ENCODE measurements at regions not wholly inside any gene's neighbourhood (a gene's known extent, or its start where the extent isn't known, plus 50 kb on each side); places are given as distances from the start of the nearest gene placed in this dataset.

- DNase-seq (ENCODE audit: low spot score), result no peak
Measured at GRCh38 chr9:7298123-7298522, 501.5 kb downstream of the DMAC1 start.

- no peak for DNase-seq (ENCODE audit: low spot score)
Measured at GRCh38 chr9:7297521-7297920, 502.1 kb downstream of the DMAC1 start.

GRCh38 chr9:7293091-7293490 lies 506.5 kb downstream of the DMAC1 start:
- DNase-seq (ENCODE audit: low spot score), result no peak

DNA sequence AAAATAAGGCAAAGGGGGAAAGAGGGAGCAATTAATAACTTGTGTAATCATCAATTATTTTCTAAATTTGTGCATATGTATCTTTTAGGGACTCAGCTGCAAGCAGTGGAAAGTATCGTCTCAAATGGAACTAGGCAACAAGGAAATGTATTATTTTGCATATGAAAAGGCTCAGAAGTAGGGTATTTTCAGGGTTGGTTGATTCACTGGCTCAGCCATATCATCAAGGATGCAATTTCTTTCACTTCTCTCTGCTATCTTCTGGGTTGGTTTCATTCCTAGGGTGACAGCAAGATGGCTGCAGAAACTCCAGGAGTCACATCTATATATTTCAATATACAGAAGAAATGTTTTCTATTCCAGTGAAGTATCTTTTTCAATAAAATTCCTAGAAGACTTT lies 509.8 kb downstream of the DMAC1 start:
- DNase-seq (ENCODE audit: low spot score), result no peak

GRCh38 chr9:7287986-7288385 lies 511.6 kb downstream of the DMAC1 start:
- no peak for DNase-seq (ENCODE audit: low spot score)

DNA sequence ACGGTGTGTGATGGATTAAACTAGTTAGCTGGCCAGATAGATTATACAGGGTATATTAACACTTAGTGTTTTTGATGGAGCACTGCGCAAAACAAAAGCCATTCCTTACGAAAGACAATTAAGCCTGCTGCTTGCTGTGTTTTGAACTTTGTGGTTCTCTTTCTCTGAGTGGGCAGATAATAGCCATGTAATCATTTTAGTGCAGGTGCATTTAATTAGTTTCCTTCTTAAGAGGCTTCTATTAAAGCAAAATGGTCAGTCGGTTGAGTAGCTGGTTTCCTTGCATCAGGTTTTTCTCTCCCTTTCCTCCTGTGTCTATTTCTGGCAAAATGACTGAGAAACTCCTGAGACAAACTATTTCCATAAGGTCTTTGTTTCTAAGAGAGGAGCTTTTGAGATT lies 512.5 kb downstream of the DMAC1 start:
- no peak for DNase-seq (ENCODE audit: low spot score)

GRCh38 chr9:7286101-7286500 lies 513.5 kb downstream of the DMAC1 start:
- no peak for DNase-seq (ENCODE audit: low spot score)

- no peak for DNase-seq (ENCODE audit: low spot score)
Measured at GRCh38 chr9:7285199-7285598, 514.4 kb downstream of the DMAC1 start.

DNA sequence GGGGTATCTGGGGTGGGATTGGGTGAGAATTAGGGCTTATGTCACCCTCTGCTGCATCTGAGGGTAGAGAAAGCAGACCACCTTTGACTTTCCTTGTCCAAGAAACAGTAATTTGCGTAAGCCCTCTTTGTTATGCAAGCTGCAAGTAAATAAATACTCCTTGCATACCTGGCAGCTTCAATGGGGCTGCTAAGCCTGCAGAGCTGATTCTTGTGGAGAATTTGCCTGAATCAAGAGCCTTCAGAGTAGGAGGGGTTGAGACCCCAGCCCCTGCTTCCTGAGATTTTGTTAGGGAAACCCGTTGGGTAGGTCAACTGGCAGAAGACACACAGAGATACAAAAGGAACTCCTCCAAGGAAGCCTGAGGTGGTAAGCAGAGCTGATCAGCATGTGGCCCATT lies 515.1 kb downstream of the DMAC1 start:
- no peak for DNase-seq (ENCODE audit: low spot score)

- DNase-seq (ENCODE audit: low spot score), result no peak
Measured at GRCh38 chr9:7284117-7284516, 515.5 kb downstream of the DMAC1 start.

DNA sequence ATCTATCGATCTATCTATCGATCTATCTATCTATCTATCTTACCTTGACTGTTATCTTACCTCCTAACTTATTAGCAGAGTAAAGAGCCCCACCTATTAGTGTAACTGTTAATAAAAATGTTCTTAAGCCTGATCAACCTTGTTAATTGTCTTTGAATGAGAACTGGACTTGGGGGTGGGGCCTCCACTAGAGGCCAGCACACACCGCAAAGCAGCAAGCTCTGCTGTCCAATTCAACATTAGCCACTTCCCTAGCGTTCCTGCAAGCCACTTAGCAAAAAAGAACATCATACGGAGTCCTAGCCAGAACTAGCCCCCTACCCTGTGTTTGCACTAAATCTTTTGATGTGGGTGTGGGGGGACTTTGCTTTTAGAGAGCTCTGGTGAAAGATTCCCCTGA lies 515.8 kb downstream of the KDM4C start:
- DNase-seq (ENCODE audit: low spot score), result no peak

DNA sequence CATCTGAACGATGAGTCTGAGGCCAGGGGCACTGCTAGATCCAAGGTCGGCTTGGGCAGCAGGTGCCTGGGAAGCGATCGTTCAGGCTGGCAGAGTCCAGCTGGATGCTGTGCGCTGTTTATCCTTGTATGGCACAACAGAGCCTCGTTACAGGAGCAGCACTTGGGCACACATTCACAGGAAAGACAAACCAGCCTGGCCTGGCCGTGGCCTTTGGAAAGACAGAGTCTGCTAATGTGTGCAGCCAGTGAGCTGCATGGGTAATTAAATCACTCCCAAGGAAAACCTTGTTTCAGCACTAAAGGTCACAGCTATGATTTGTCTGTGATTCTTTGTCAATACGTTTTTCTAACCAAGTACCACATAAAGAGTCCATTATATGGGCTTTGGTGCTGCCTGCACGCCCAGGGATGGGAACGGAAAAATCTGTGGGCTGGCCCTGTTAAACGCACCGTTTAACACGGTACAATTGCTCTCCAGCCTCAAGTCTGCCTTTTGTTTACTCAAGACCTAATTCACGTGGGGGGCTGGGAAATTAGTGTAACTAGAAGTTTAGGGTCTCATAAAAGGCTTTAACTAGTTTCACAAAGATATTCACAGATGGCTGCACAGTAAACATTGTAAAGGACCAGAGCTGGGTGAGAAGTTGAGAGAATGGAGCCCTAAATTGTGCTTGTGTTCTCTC lies 509.3 kb downstream of the KDM4C start:
- no peak for DNase-seq (ENCODE audit: low spot score)

GRCh38 chr9:7265181-7265580 lies 507.4 kb downstream of the KDM4C start:
- no peak for DNase-seq (ENCODE audit: low spot score)

GRCh38 chr9:7259544-7260241 lies 501.9 kb downstream of the KDM4C start:
- DNase-seq (ENCODE audit: low spot score), result no peak

GRCh38 chr9:7258688-7259396 lies 501.1 kb downstream of the KDM4C start:
- DNase-seq (ENCODE audit: low spot score), result no peak

GRCh38 chr9:7246917-7247522 lies 489.2 kb downstream of the KDM4C start:
- no peak for DNase-seq (ENCODE audit: low spot score)

DNA sequence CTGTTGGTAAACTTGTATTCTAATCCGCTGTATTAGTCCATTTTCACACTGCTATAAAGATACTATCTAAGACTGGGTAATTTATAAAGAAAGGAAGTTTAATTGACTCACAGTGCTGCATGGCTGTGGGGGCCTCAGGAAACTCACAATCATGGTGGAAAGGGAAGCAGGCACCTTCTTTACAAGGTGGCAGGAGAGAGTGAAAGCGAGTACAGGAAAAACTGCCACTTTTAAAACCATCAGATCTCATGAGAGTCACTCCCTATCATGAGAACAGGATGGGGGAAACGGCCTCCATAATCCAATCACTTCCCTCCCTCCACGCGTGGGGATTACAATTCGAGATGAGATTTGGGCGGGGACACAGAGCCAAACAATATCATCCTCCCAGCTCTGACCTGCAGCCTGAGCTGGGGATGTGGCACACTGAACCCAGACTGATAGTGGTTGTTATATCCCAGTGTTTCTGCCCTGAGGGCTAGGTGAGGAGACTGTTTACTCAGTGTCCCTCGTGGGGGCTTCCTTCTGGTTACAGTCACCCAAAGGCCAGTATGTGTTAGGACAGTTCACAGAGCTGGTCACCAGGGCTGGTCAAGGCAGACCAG lies 488.3 kb downstream of the KDM4C start:
- DNase-seq (ENCODE audit: low spot score), result no peak

DNA sequence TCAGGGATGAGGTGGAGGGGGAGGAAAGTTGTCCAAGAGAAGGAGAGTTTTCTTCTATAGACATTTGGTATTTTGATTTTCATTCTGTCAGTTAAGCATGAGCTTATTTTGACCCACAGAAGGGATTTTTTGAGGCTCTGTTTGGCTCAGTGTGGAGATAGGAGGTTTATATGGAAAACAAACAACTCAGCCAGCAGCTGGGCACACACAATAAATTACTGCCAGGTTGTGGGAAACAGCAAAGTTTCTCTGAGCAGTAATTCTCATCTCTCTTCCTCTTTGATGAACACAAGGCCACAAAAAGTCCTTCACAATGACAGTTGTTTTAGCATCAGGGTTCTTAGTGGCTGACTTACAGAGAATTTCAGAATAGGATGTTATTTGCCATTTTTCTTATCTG lies 486.1 kb downstream of the KDM4C start:
- DNase-seq (ENCODE audit: low spot score), result no peak

DNA sequence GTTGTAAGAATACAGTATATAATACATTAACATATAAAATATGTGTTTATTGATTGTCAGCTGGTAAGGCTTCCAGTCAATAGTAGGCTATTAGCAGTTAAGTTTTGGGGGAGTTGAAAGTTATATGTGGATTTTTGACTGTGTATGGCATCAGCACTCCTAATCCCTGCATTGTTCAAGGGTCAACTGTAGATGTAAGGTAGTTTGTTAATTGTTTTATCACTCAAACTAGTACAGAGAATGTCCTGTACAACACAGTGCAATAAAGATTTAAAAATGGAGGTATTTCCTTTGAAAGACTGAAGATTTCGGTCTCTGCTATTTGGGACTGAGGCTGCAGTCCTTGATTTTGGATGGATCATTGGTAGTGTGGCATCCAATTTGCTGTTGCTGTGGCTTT lies 484.4 kb downstream of the KDM4C start:
- no peak for DNase-seq (ENCODE audit: low spot score)

DNA sequence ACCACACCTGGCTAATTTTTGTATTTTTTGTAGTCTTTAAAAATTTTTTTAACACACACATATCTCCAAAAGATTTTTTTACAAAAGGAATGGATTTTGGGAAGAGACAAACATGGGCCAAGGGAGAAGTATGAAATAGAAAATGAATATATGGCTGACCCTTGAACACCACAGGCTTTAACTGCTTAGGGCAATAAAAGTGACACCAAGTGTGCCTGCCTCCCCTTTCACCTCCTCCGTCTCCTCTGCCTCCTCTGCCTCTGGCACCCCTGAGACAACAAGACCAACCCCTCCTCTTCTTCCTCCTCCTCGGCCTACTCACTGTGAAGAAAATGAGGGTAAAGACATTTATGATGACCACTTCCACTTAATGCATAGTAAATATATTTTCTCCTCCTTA lies 483.9 kb downstream of the KDM4C start:
- no peak for DNase-seq (ENCODE audit: low spot score)

DNA sequence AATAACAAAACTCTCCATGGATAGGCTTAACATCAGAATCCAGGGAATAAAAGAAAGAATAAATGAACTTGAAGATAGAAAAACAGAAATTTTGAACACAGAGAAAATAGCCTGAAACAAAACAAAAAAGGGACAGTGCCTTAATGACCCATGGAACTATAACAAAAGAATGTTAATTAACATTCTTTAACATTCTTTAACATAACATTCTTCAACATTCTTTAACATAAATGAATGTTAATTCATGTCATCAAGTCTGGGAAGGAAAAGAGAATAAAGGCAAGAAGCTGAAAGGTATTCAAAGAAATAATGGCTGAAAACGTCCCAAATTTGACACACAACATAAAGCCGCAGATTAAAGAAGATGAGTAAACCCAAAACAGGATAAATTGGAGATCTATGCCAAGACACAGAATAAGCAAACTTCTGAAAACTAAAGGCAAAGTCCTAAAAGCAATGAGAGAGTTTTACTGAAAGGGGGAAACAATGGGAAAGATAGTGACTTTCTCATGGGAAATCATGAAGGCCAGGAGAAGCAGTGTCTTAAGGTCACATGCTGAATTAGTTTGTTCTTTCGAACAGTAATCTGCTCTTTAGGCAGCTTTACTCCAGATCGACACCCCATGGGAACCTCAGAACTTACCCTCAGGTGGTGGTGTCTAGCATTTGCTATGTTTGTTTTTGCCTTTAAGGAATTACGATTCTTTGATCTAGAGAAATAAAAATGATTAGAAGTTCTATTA lies 483.0 kb downstream of the KDM4C start:
- DNase-seq (ENCODE audit: low spot score), result no peak

- no peak for DNase-seq (ENCODE audit: low spot score)
Measured at GRCh38 chr9:7239708-7240107, 481.9 kb downstream of the KDM4C start.

Measured in LoVo (cell line).